GM21717 (cell line): ENCODE measurements at regions not wholly inside any gene's neighbourhood (a gene's known extent, or its start where the extent isn't known, plus 50 kb on each side); places are given as distances from the start of the nearest gene placed in this dataset.

Experiments
- ATAC-seq: cut with Tn5 transposase; IDR thresholded peaks from one replicate; pipeline ENCODE4 v1.9.1; 2021; ENCODE audit warnings: mild to moderate bottlenecking, moderate library complexity; ENCODE audit not compliant: unreplicated experiment

DNA sequence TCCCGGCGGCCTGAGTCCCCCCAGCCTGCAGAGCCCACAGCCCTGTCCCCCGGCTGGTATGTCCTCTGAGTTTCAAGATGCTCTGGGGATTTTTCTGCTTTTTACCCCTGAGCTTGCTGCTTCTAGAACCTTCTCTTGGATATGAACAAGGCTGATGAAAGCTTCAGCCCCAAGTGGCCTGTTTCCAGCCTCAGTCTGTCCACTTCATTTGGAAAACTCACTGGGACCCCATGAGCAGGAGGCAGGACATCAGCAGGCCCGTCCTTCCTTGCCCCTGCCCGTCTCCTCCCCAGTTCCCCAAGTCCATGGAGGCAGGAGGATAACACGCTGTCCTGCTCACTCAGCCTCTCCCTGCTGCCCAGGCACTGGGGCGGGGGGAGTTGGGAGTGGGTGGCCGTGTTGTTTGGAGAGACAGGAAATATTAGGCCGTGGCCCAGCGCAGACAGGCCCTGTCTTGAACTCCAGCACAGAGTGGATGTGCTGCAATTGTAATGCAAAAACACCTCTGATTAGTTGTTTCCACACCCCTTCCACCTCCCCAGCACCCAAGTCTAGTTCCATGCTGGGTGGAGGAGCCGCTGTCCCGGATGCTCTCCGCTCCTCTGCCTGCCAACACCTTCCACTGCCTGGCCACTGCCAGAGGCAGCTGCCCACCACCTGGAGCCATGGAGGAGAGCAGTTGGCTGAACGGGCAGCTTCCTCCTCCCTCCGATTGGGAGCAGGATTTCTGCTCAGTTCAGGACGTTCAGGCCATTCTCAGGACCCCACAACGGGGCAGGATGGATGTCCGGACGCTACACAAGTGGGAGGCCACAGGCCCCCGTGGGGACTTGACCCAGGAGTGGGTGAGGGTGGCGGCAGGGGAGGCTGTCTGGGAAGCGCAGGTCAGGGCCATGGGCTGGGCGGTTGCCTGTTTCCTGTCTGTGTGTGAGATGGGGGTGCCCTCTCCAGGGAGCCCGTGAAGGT lies 216.9 kb upstream of the GSE1 start:
- ATAC-seq: no peak

DNA sequence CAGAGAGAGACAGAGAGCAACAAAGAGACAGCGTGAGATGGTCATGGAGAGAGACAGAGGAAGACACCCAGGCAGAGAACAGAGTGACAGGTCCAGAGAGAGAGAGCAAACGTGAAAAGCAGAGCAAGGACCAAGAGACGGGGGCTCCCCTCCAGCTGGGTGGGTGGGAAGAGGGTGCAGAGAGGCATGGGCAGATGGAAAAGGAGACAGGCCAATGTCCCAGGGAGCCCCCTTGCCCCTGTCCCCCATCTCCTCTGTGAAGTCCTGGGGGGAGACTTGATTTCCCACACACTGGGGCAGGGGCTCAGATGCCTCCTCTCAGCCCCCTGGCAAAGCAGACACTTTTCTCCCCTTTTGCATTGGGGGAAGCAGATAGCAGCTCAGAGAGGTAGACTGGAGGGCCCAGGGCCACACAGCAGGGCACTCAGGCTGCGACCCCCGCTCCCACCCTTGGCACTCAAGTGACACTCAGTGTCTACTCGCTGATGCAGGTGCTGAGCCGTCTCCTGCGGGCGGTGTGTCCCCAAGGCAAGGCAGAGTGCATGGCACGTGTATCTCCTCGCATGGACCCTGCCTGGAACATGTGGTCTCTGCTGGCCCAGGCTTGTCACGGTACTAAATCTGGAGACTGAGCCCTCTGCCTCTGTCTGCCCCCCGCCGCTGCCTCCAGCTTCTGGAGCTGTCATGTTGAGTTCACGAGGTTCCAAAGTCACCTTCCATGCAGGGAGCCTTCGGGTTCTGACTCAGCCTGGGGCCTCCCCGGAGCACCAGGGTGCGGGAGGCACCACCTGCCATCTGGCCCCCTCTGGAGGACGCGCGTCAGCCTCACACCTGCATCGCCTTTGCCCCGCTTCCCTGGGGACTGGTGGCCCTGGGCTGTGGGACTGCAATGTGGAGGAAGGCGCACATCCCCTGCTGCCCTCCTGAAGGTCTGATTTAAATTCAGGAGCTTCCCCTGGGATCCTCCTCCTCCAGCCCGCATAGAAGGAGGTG lies 215.9 kb upstream of the GSE1 start:
- no peak for ATAC-seq

- no peak for ATAC-seq
These were observed 215.1 kb upstream of the GSE1 start for GRCh38 chr16:85398050-85398451.

DNA sequence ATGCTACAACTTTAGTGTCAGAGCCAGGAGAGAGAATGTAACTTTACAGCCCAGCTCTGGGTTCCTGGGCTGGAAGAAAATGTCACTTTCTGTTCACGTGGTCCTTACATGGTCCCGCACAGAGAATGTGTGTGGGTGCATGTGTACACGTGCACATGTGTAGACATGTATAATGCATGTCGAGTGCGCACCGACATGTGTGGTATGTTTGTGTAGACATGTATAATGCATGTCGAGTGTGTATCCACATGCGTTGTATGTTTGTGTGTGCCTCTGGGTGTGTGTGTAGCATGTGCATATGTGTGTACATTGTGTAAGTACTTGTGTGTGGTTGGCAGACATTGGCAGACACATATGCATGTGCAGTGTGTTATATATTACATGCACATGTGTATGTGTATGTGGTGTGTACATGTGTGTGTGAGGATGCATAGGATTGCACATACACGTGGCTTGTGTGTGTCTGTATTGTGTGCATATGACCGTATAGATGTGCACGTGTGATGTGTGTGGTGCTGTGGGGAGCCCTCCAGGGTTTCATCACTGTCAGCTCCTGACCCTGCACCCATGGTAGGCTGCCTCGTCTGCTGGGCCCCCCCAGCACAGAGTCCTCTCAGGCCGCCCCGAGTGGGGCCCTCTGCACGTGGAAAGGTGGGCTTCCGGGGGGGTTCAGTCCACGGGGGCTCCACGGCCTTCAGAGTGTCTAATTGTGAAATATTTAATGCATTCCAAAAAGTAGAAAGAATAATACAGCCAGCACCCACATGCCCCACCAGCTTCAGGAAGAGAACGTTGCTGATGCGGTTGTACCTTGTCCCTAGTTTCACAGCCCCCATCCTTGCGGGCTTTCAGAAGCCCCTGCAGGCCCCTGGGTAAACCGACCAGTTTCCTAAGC lies 214.2 kb upstream of the GSE1 start:
- ATAC-seq: no peak

GRCh38 chr16:85399583-85400284 lies 213.4 kb upstream of the GSE1 start:
- no peak for ATAC-seq

DNA sequence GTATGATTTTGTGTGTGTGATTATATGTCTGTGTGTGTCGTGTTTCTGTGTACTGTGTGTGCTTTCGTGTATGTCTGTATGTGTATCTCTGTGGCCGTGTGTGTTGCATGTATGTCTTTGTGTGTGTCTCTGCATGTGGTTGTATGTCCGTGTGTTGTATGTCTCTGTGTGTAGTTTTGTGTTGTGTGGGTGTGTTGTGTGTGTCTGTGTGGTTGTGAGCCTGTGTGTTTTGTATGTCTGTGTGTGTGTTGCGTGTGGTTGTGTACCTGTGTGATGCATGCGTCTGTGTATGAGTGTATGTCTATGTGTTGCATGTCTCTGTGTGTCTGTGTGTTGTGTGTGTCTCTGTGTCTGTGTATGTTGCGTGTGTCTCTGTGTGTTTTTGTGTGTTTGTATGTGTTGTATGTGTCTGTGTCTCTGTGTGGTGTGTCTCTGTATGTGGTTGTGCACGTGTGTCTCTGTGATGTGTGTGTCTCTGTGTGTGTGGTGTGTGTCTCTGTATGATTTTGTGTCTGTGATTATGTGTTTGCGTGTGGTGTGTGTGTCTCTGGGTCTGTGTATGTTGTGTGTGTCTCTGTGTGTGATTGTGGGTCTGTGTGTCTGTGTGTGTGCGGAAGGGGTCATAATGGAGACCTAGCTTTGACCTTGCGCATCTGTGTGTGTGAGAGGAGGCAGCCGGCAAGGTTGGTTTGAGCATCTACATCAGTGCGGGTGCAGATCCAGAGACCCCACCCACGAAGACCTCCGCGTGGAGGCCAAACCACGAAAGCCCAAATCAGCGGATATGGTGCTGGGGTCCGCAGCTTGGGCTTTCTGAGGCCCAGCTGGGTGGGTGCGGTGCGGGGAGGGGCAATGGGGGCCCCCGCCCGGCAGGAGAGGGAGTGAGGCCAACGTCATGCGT lies 212.6 kb upstream of the GSE1 start:
- ATAC-seq: no peak

DNA sequence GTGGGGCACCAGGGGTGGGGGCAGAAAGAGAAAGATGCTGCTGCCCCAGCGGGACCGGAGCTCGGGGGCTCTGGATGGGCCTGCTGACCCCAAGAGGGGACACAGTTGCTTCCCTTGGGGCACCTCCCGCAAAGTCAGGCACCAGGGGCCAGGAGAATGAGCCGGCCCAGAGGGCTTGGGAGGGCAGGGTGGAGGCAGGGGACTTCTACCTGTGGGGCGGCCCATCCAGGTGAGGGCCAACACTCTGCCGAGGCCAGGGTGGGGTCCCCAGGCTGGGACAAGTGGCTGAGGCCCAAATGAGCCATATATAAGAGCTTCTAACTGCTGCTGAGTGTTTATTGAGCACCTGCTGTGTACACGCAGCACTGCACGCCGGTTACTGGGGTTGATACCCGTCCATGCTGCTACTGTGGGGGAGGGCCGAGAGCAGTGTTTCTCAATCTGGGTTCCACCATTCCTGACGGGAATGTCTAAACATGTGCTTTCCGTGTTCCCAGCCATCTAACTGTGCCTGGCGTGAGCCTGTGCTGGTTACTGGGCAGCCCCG lies 211.7 kb upstream of the GSE1 start:
- ATAC-seq: no peak

GRCh38 chr16:85401917-85402766 lies 211.0 kb upstream of the GSE1 start:
- no peak for ATAC-seq

DNA sequence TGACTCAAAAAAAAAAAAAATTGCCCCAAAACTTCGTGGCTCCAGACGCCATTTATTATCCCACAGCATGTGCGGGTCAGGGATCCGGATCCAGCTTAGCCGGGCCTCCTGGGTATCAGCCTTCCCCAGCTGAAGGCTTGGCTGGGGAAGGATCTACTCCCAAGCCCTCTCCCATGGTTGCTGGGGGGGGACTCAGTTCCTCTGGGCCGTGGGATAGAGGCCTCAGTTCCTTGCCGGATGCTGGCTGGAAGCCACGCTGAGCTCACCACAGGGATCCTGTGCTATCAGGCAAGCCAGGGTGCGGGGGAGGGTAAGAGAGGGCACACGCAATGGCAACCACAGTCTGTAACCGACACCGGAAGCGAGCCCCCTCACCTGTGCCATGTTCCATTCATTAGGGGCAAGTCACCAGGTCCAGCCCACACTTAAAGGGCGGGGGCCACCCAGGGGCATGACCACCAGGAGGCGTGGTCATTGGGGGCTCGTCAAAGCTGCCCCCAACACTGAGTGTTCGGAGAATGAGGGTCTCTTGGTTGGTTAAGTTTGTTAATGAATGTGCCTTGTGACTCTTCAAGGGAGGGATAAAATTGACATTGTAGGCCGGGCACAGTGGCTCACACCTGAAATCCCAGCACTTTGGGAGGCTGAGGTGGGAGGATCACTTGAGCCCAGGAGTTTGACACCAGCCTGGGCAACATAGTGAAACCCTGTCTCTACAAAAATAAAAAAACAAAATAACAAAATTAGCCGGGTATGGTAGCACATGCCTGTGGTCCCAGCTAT lies 210.0 kb upstream of the GSE1 start:
- no peak for ATAC-seq

DNA sequence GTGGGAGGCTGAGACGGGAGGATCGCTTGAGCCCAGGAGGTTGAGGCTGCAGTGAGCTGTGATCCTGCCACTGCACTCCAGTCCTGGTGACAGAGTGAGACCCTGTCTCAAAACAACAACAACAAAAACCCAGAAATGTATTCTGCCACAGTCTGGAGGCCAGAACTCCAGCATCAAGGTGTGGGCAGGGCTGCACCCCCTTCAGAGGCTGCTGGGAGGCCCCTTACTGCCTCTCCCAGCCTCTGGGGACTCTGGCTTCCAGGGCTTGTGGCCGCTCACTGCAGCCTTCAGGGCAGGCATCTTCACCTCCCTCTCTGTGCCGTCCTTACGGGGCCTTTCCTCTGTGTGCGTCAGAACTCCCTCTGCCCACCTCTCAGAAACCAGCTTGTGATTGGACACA lies 209.4 kb upstream of the GSE1 start:
- ATAC-seq: no peak

- no peak for ATAC-seq
These were observed 200.1 kb upstream of the GSE1 start for GRCh38 chr16:85412911-85413520.

DNA sequence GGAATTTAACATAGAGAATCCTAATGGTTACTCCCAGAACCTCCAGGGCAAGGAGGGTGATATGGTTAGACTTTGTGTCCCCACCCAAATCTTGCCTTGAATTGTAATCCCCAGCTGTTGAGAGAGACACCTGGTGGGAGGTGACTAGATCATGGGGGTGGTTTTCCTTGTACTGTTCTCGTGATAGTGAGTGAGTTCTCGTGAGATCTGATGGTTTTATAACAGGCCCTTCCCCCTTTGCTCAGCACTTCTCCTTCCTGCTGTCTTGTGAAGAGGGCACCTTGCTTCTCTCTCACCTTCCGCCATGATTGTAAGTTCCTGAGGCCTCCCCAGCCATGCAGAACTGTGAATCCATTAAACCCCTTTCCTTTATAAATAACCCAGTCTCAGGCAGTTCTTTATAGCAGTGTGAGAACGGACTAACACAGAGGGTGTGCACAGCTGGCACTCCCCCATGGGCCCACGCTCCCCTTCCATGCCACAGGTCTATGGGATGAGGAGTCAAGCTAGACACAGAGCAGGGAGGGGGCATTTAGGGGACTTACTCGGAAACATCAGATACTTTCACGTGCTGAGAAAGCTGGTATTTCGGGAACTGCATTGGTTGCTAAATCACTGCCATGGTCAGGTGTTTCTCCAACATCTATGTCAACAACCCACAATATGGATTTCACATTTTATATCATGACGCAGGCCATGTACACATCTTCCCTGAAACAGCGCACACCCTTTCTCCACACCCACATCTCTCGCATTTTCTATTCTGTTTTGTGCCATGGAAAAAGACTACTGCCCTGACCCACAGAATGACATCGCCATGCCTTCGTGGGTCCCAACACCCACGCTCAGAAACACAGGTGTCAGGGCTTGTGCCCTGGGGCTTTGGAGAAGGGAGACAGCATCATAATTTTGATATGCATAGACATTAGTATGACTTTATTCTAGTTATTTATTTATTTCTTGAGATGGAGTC lies 199.1 kb upstream of the GSE1 start:
- no peak for ATAC-seq

DNA sequence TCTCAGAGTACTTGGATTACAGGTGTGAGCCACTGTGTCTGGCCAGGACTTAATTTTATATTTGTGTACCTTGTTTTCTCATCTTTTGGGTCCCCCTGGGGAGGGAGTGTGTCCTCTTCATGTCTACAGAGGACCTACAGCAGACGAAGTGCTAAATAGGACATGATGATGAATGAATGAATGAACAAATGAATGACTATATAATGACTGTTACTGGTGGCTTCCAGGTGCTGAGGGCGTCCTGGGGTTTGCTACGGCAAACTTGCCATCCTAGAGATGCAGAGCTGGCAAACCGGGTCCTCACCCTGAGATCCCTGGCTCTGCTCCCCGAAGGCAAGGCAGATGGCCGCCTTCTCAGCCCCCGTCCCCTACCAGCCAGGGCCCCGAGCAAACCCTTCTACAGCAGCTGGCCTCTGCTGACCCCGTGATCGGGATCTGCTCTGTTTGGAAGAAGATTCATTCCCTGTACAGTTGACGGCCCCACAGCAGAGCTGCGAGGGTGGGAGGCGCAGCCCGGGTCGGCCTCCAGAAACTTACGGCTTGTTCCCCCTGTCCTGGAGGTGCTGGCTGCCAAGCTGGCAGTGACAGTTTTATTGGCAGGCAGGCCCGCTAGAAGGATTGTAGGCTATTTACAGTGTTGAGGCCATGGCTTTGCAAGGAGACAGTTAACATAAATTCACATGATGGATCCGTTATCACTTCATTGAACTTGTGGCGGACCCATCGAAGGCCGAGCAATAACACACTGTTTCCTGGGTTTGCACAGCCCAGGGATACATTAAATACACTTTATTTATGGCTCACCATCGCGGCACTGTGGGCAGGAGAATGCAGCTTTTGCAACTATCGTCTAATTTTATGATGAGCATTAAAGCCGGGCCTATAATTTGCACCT lies 197.7 kb upstream of the GSE1 start:
- no peak for ATAC-seq
